IMR-90 (cell line): ENCODE measurements at regions not wholly inside any gene's neighbourhood (a gene's known extent, or its start where the extent isn't known, plus 50 kb on each side); places are given as distances from the start of the nearest gene placed in this dataset.

Source experiments
- CTCF ChIP-seq: conservative IDR thresholded peaks from 2 replicates; pipeline ENCODE4 v1.5.1; 2012; ENCODE audit warnings: mild to moderate bottlenecking, low read depth, low read length, improper control_type of control experiment
- TF ChIP-seq, protein P1 (sequence below): fragments of 150-350 bp; IDR thresholded peaks from 2 replicates; pipeline ENCODE4 v1.6.1; 2017; ENCODE audit warnings: mild to moderate bottlenecking, antibody characterized with exemption, low read length, low read depth

DNA sequence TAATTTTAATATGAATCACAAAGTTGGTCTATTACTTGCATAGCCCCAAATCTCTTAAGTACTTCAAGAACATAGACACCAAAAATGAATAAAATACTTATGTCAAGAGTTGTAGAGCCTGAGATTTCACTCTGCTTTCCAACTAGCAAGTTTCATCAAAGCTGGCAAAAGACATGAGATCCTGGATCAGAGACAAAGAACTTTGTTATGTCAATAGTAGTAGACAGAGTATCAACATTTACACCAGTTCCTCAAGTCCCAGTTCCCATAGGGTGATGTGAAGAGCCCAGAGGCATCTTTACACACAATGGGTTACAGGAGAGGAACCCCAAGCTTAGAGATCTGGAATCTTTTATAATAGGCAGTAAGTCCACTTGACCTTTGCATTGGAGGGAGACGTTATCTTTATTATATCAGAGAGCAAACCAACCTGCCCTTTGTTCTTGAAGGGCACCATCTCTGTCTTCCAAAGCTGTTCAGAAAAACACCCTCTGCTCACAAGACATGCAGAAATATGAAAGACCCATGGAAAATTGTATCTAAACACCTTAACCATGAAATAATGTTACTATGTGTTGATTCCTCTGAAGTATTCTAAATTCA, 174.4 kb upstream of the GALNT2 start:
- TF ChIP-seq CTCF = no peak
- TF ChIP-seq, protein P1, sequence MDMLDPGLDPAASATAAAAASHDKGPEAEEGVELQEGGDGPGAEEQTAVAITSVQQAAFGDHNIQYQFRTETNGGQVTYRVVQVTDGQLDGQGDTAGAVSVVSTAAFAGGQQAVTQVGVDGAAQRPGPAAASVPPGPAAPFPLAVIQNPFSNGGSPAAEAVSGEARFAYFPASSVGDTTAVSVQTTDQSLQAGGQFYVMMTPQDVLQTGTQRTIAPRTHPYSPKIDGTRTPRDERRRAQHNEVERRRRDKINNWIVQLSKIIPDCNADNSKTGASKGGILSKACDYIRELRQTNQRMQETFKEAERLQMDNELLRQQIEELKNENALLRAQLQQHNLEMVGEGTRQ = no peak
